ENCODE measurements at regions not wholly inside any gene's neighbourhood (a gene's known extent, or its start where the extent isn't known, plus 50 kb on each side); places are given as distances from the start of the nearest gene placed in this dataset.
"Not testable (repeated sequence)": the region's sequence is repeated elsewhere in the genome, so short reads cannot be mapped to it uniquely, and the experiment has no call there.

- FAIRE-seq (no peak), DNase-seq (ENCODE audit: insufficient read length) (no peak)
- TF ChIP-seq POLR2AphosphoS5 (IDR thresholded peaks at IDR 0.05; ENCODE audit: low read depth, low read length), result no peak
- no peak for TF ChIP-seq POLR2A (IDR thresholded peaks at IDR 0.05; ENCODE audit: low read depth, low read length)
- no peak for TF ChIP-seq TAF1 (IDR thresholded peaks at IDR 0.05; ENCODE audit: borderline replicate concordance, low read depth, low read length)
Observed at GRCh38 chr10:35998026-35998425, 355.9 kb upstream of the FZD8 start.

- DNase-seq (ENCODE audit: insufficient read length) (no peak), FAIRE-seq (no peak)
- TF ChIP-seq POLR2A (IDR thresholded peaks at IDR 0.05; ENCODE audit: low read depth, low read length) (no peak), POLR2AphosphoS5 (IDR thresholded peaks at IDR 0.05; ENCODE audit: low read depth, low read length) (no peak), TAF1 (IDR thresholded peaks at IDR 0.05; ENCODE audit: borderline replicate concordance, low read depth, low read length) (no peak)
Observed at GRCh38 chr10:35995485-35995884, 353.4 kb upstream of the FZD8 start.

GRCh38 chr10:35993591-35994515, 351.8 kb upstream of the FZD8 start:
- FAIRE-seq, result no peak
- TF ChIP-seq POLR2A (IDR thresholded peaks at IDR 0.05; ENCODE audit: low read depth, low read length), result no peak
- TF ChIP-seq POLR2AphosphoS5 (IDR thresholded peaks at IDR 0.05; ENCODE audit: low read depth, low read length), result no peak
- no peak for TF ChIP-seq TAF1 (IDR thresholded peaks at IDR 0.05; ENCODE audit: borderline replicate concordance, low read depth, low read length)
- no peak for DNase-seq (ENCODE audit: insufficient read length)

- FAIRE-seq, result no peak
Observed at GRCh38 chr10:35992107-35992506, 350.0 kb upstream of the FZD8 start.

GRCh38 chr10:35986756-35987502, 344.8 kb upstream of the FZD8 start:
- FAIRE-seq, result no peak

More at GRCh38 chr10:35992107-35992506, 350.0 kb upstream of the FZD8 start:
- no peak for DNase-seq (ENCODE audit: insufficient read length)
- TF ChIP-seq POLR2A (IDR thresholded peaks at IDR 0.05; ENCODE audit: low read depth, low read length), result no peak
- TF ChIP-seq TAF1 (IDR thresholded peaks at IDR 0.05; ENCODE audit: borderline replicate concordance, low read depth, low read length), result no peak
- TF ChIP-seq POLR2AphosphoS5 (IDR thresholded peaks at IDR 0.05; ENCODE audit: low read depth, low read length), result no peak

GRCh38 chr10:35979116-35979515, 337.0 kb upstream of the FZD8 start:
- FAIRE-seq (no peak), DNase-seq (ENCODE audit: insufficient read length) (no peak)
- TF ChIP-seq POLR2AphosphoS5 (IDR thresholded peaks at IDR 0.05; ENCODE audit: low read depth, low read length) (no peak), TAF1 (IDR thresholded peaks at IDR 0.05; ENCODE audit: borderline replicate concordance, low read depth, low read length) (no peak), POLR2A (IDR thresholded peaks at IDR 0.05; ENCODE audit: low read depth, low read length) (no peak)

More at GRCh38 chr10:35986756-35987502, 344.8 kb upstream of the FZD8 start:
- no peak for DNase-seq (ENCODE audit: insufficient read length)
- TF ChIP-seq TAF1 (IDR thresholded peaks at IDR 0.05; ENCODE audit: borderline replicate concordance, low read depth, low read length) (no peak), POLR2AphosphoS5 (IDR thresholded peaks at IDR 0.05; ENCODE audit: low read depth, low read length) (no peak), POLR2A (IDR thresholded peaks at IDR 0.05; ENCODE audit: low read depth, low read length) (no peak)

GRCh38 chr10:35973912-35974591, 332.0 kb upstream of the FZD8 start:
- FAIRE-seq; DNase-seq (ENCODE audit: insufficient read length): not testable (repeated sequence)

GRCh38 chr10:35972275-35972674, 330.2 kb upstream of the FZD8 start:
- DNase-seq (ENCODE audit: insufficient read length), result no peak
- FAIRE-seq, result no peak
- TF ChIP-seq POLR2A (IDR thresholded peaks at IDR 0.05; ENCODE audit: low read depth, low read length) (no peak), TAF1 (IDR thresholded peaks at IDR 0.05; ENCODE audit: borderline replicate concordance, low read depth, low read length) (no peak), POLR2AphosphoS5 (IDR thresholded peaks at IDR 0.05; ENCODE audit: low read depth, low read length) (no peak)

- DNase-seq (ENCODE audit: insufficient read length) (no peak), FAIRE-seq (no peak)
- TF ChIP-seq POLR2A (IDR thresholded peaks at IDR 0.05; ENCODE audit: low read depth, low read length) (no peak), POLR2AphosphoS5 (IDR thresholded peaks at IDR 0.05; ENCODE audit: low read depth, low read length) (no peak), TAF1 (IDR thresholded peaks at IDR 0.05; ENCODE audit: borderline replicate concordance, low read depth, low read length) (no peak)
Observed at GRCh38 chr10:35971397-35971796, 329.3 kb upstream of the FZD8 start.

- FAIRE-seq, result no peak
- TF ChIP-seq POLR2AphosphoS5 (IDR thresholded peaks at IDR 0.05; ENCODE audit: low read depth, low read length), result no peak
- no peak for TF ChIP-seq POLR2A (IDR thresholded peaks at IDR 0.05; ENCODE audit: low read depth, low read length)
- TF ChIP-seq TAF1 (IDR thresholded peaks at IDR 0.05; ENCODE audit: borderline replicate concordance, low read depth, low read length), result no peak
- DNase-seq (ENCODE audit: insufficient read length), result no peak
Observed at GRCh38 chr10:35963685-35964084, 321.6 kb upstream of the FZD8 start.

GRCh38 chr10:35961501-35961900, 319.4 kb upstream of the FZD8 start:
- TF ChIP-seq POLR2A (IDR thresholded peaks at IDR 0.05; ENCODE audit: low read depth, low read length) (no peak), POLR2AphosphoS5 (IDR thresholded peaks at IDR 0.05; ENCODE audit: low read depth, low read length) (no peak), TAF1 (IDR thresholded peaks at IDR 0.05; ENCODE audit: borderline replicate concordance, low read depth, low read length) (no peak)
- DNase-seq (ENCODE audit: insufficient read length) (no peak), FAIRE-seq (no peak)

Measured in GM12892 (cell line).